ENCODE measurements at regions not wholly inside any gene's neighbourhood (a gene's known extent, or its start where the extent isn't known, plus 50 kb on each side); places are given as distances from the start of the nearest gene placed in this dataset.

DNA sequence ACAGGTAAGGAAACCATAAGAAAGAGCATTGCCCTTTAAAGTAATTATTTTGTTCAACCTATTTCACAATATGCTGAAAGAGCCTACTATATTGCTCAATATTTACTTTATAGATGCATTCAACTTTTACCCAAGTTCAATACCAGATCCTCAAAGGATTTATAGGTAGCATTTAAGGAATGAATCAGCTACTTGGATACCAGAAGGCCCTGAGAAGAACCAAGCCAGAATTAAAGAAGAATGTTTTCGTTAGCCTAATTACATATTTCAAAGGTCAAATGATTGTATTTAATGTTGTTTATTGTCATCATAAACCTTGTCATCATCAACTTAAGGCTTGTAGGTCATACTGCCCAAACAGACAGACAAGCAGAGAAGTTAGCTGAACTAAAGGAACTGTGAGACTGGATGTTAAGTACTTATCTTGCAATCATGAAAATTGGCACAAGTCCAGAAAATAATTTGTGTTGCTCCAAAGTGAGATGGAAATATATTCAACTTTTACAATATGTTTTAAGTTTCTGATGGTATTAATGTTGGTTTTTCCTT lies 636.7 kb downstream of the RFPL4B start:
- H3K27ac ChIP-seq (ENCODE audit: insufficient read depth, low read depth, low read length), result no peak overlapping the region
- DNase-seq (ENCODE audit: low read depth, low spot score) (peak; percentile 8), FAIRE-seq (no peak)
- no peak overlapping the region for H3K4me2 ChIP-seq (ENCODE audit: insufficient read depth, low read length)
- no peak overlapping the region for H3K9ac ChIP-seq (replicated peaks; ENCODE audit: extremely low read depth, insufficient read depth, low read length)
- no peaks in the 10 kb centered on the region for H3K36me3 ChIP-seq (ENCODE audit: control insufficient read depth in 2 of 2, extremely low read depth in 1 of 2, insufficient read depth in 2 of 2, low read length in 2 of 2)
- H3K9me1 ChIP-seq (replicated peaks; ENCODE audit: control insufficient read depth, extremely low read depth, insufficient read depth, low read length), result no peaks in the 10 kb centered on the region
- H4K20me1 ChIP-seq (replicated peaks; ENCODE audit: control insufficient read depth, extremely low read depth, insufficient read depth, low read length), result no peaks in the 10 kb centered on the region
- BruUV-seq (replicated peaks), result no TSS peak
- H3K9me3 ChIP-seq (replicated peaks; ENCODE audit: control insufficient read depth, insufficient read depth, low read length), result no peaks in the 10 kb centered on the region
- CTCF ChIA-PET, result interaction anchor here (0.5 kb wide), 1 partner anchor 395 kb away, joined by 4 read pairs; no protein-coding TSS in a partner anchor
- H3K4me3 ChIP-seq (replicated peaks in 1 of 3; ENCODE audit: insufficient read depth in 1 of 3, low read depth in 1 of 3, low read length in 3 of 3), result no peak overlapping the region
- H2AFZ ChIP-seq (ENCODE audit: low read depth, low read length), result no peak overlapping the region
- intact Hi-C loops (cut with micrococcal nuclease) (no loop called here), dilution Hi-C loops (cut with MboI; ENCODE audit: extremely low pct_ligation_motif_present, low sequenced_read_pairs) (no loop called here)
- H3K4me1 ChIP-seq (ENCODE audit: control insufficient read depth, extremely low read depth, insufficient read depth, low read length), result peaks cover 23% of the 10 kb centered on the region
- TF ChIP-seq MAX (IDR thresholded peaks at IDR 0.05; ENCODE audit: insufficient read depth, insufficient read length) (no peak), POLR2A (IDR thresholded peaks at IDR 0.05; ENCODE audit: low read depth, low read length) (no peak), MYC (IDR thresholded peaks at IDR 0.05; ENCODE audit: low read depth, low read length) (no peak), FOS (IDR thresholded peaks at IDR 0.05; ENCODE audit: borderline replicate concordance, insufficient read depth, low read length) (no peak), EZH2 (IDR thresholded peaks at IDR 0.05; ENCODE audit: borderline replicate concordance, low read depth, low read length, severe bottlenecking) (no peak), GATA2 (IDR thresholded peaks at IDR 0.05; ENCODE audit: insufficient read depth, insufficient read length, low read depth, low read length) (no peak), POLR2AphosphoS5 (IDR thresholded peaks at IDR 0.05; ENCODE audit: insufficient read depth, low read depth, low read length) (no peak), JUN (IDR thresholded peaks at IDR 0.05; ENCODE audit: borderline replicate concordance, insufficient read depth, insufficient read length, low read depth) (no peak), CTCF (IDR thresholded peaks at IDR 0.05; ENCODE audit: extremely low read depth in 1 of 2, insufficient read depth in 1 of 2, low read depth in 1 of 2, low read length in 2 of 2) (no peak)
- H3K79me2 ChIP-seq (ENCODE audit: control insufficient read depth, insufficient read depth, low read length), result no peaks in the 10 kb centered on the region
- no peaks in the 10 kb centered on the region for H3K27me3 ChIP-seq (ENCODE audit: control insufficient read depth in 2 of 2, insufficient read depth in 2 of 2, low read length in 2 of 2)
- POLR2A ChIA-PET, result no interaction called here

Data from endothelial cell of umbilical vein (primary cell).